Skin epidermis (tissue), 12 donors: ENCODE measurements at regions not wholly inside any gene's neighbourhood (a gene's known extent, or its start where the extent isn't known, plus 50 kb on each side); places are given as distances from the start of the nearest gene placed in this dataset.
"Not testable (repeated sequence)": the region's sequence is repeated elsewhere in the genome, so short reads cannot be mapped to it uniquely, and the experiment has no call there.

ENCODE experiments used
- H3K27ac ChIP-seq, 21 experiments: fragments of 200-600 bp; sonication (generic) in 11 of 21; one replicate each; pipeline ENCODE4 v1.5.0; 2020; ENCODE audit warnings: mild to moderate bottlenecking in 3 of 21, inconsistent platforms in 2 of 21, moderate library complexity in 2 of 21
- H3K4me3 ChIP-seq, 7 experiments: fragments of 200-600 bp; sonication (generic) in 2 of 7; one replicate each; pipeline ENCODE4 v1.5.0; 2020; ENCODE audit warnings: inconsistent platforms in 2 of 7, mild to moderate bottlenecking in 2 of 7, moderate library complexity in 1 of 7

GRCh38 chr2:126952216-126952615, 53.5 kb downstream of the TEX51 start:
- no peak overlapping the region for H3K27ac ChIP-seq
- no peak overlapping the region for H3K4me3 ChIP-seq

DNA sequence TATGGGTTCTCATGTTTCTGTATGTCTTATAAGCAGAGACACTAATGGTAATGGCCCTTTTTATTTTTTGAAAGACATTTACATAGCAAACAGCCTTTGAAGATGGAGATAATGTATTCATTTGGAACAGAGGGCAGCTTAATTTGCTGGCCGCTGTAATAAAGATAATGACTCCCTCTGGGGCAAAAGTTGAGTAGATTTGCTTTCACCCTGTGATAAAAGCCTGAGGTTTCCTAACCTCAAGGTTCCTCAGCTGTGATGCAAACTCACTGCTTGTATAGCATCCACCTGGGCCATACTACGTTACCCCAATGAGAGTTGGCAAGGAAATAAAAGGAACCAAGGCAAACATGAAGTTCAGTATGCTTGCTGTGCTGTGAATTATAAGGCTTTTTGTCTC, 54.8 kb downstream of the TEX51 start:
- H3K27ac ChIP-seq, result no peak overlapping the region
- H3K4me3 ChIP-seq, result no peak overlapping the region

DNA sequence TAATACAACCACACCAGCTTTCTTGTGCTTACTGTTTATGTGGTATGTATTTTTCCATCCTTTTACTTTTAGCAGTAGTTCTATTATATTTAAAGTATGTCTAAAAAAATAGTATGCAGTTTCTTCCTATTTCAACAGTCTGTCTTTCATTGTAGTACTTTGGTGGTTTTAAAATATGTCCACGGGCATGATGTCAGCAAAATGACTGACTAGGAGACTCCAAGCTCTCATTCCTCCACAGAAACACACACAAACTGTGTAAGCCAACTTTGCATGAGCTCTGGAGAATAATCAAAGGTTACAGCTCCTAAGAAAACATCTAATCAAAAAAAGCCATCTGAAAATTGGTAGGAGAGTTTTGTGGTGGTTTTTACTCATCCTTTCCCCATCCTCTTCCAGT, 56.1 kb downstream of the TEX51 start:
- Histone ChIP-seq H3K4me3 (no peak overlapping the region), H3K27ac (no peak overlapping the region)

- not testable (repeated sequence) for H3K4me3 ChIP-seq, H3K27ac ChIP-seq
These were observed 58.1 kb downstream of the TEX51 start for GRCh38 chr2:126956773-126957172.

DNA sequence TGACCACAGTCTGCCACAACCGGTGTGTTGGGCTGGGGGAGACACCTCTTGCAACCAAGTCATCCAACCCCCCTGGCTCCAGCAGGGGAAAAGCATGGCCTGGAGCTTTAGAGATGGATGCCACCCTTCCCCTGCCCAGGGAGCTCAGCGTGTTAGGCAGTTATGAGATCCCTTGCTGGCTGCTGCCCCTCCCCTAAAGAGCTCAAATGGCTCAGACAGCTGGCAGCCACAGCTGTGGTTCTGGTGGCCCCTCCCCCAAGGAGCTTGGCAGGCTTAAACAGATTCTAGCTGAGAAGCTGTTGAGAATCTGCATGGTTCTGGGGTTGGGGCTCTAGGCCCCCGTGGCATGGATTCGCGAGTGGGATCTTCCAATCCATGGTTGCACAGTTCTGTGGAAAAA, 64.7 kb downstream of the TEX51 start:
- Histone ChIP-seq H3K4me3 (no peak overlapping the region), H3K27ac (no peak overlapping the region)

GRCh38 chr2:126966601-126967000, 67.9 kb downstream of the TEX51 start:
- H3K27ac ChIP-seq, result no peak overlapping the region
- H3K4me3 ChIP-seq, result no peak overlapping the region

DNA sequence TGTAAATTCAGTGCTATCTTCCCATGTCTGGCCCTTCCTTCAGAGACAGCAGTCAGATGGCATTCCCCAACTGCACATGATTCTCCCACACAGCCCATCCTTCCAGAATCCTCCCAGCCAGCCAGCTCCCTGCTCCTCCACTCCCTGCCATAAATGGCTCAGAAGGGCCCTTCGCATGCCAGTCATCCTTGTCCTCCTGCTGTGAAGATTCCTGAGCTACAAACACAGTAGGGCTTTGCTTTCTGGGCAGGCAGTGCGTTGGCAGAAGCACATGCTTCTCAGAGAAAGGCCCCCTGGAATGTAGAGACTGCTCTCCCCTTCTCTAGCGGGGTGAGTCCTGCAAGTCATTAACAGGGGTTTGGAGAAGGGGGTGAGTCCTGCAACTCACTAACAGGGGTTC, 71.9 kb downstream of the TEX51 start:
- Histone ChIP-seq H3K4me3 (no peak overlapping the region), H3K27ac (no peak overlapping the region)

- H3K4me3 ChIP-seq, result peak overlapping the region in 3 of 7 experiments; percentile 21 to 43 (median 37)
- no peak overlapping the region for H3K27ac ChIP-seq
These were observed 72.4 kb downstream of the TEX51 start for GRCh38 chr2:126971162-126971480.

DNA sequence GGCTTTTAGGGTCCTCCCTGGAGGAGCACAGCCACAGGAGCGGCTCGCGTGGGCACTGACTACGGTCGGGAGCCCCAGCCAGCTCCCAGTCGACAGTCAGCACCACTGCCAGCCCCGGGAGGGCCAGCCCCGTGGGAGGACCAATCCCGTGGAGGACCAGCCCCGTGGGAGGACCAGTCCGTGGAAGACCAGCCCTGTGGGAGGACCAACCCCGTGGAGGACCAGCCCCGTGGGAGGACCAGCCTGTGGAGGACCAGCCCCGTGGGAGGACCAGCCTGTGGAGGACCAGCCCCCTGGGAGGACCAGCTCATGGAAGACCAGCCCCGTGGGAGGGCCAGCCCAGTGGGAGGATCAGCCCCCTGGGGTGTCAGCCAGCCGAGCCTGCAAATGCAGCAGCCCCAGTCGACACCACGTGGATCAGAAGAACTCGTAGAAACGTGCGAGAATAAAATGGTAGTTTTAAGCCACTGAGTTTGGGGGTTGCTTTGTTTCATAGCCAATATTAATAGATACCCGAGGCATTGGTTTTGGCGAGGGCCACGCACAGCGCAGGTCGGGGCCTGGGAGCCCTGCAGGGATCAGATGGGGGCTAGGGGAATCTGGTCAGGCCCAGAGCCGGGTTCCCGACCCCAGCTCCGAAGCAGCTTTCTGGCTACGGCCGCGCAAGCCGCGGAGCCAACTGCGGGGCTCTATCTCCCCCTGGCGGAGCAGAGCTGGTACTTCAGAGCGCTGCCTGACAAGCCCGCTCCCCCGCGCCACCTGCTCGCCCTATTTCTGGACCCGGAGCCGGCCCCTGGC, 73.0 kb downstream of the TEX51 start:
- H3K4me3 ChIP-seq, result peak overlapping the region; percentile 21 to 43 (median 31)

GRCh38 chr2:126972279-126972626, 73.6 kb downstream of the TEX51 start:
- no peak overlapping the region for H3K27ac ChIP-seq
- peak overlapping the region in 5 of 7 experiments; percentile 21 to 43 (median 32) for H3K4me3 ChIP-seq

More for the DNA sequence above, 73.0 kb downstream of the TEX51 start:
- peak overlapping the region in 2 of 21 experiments; percentile 27 to 36 for H3K27ac ChIP-seq

DNA sequence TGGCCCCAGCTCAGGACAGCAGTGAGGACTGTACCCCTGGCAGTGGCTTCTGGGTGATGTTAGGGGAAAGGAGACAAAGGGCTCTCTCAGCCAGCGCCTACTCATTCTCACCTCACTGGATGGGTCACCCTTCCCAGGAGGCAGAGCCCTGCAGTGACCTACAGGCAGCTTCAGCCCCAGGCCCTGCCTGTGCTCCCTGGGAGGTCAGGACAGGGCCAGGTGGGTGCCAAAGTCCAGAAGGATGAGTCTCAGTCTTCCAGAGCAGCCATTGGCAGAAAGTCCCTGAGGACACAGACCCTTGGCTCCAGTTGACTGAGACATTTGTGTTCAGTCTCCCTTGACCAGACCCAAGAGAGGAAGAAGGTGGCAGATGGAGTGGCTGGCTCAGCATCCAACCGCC, 75.1 kb downstream of the TEX51 start:
- no peak overlapping the region for H3K27ac ChIP-seq
- H3K4me3 ChIP-seq, result no peak overlapping the region

GRCh38 chr2:126975671-126976655, 77.3 kb downstream of the TEX51 start:
- Histone ChIP-seq H3K27ac (no peak overlapping the region), H3K4me3 (no peak overlapping the region)

- no peak overlapping the region for H3K27ac ChIP-seq
- no peak overlapping the region for H3K4me3 ChIP-seq
These were observed 78.1 kb downstream of the TEX51 start for GRCh38 chr2:126976721-126977328.

- no peak overlapping the region for H3K27ac ChIP-seq
- H3K4me3 ChIP-seq, result no peak overlapping the region
These were observed 79.6 kb downstream of the TEX51 start for GRCh38 chr2:126978333-126978732.

DNA sequence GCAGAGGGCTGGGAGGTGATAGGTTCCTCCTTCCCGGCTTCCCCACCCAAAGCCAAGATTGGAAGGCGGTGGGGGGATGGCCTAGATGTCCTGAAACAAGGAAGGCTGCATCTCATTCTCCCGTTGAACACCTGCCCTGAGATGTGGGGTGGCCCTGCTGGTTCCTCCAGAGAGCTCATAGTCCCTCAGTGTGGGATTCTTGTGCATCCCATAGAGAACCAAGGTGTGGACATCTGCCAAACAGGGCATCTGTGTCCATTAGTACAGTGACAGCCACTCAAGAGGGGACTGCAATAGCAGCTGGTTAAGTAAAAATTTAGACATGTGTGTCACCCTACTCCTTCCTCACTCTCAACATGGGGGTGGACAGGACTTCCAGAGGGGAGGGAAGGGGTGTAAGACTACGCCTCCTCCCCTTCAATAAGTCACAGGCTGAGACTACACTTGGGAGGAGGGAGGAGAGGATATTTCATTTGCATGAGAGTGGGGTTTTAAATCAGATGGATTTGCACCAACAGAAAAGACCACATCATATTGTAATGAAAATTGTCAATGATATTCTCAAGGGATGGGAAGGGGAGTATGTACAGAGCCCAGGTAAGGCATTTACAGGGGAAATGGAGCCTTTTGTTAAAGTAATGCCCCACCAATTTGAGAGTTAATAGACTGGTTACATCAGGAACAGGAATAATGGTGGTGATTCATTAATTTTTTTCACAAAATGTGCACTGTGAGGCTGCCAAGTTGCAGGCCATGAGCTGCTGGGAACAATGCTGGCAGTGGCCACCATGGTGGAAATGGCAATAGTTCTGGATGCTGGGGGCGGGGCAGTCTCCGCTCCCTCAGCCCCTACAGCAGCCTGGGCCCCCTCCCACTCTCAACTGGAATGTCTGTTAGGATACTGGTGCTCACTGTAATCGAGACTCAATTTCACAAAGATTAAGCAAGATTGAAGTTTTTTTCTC, 80.6 kb downstream of the TEX51 start:
- Histone ChIP-seq H3K27ac (no peak overlapping the region), H3K4me3 (no peak overlapping the region)

DNA sequence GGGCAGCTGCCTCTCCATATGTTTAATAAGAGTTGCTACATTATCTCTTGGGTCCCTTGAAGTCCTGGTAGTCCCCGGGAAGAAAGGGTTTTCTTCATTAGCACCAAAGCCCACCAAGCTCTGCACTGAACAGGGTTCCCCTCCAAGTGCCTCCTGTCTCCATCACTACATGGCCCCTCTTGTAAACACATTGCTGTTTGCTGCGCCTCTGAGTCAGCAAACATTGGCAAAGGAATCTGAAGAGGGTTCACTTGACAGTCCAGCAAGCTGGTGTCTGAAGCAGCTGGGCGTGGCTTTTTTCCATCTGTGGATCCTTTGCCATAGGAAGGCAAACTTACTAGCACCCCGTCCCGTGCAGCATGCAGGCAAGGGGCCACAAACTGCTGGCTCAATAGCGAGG, 82.8 kb downstream of the TEX51 start:
- no peak overlapping the region for H3K27ac ChIP-seq
- H3K4me3 ChIP-seq, result no peak overlapping the region

GRCh38 chr2:126982935-126983334, 84.2 kb downstream of the TEX51 start:
- H3K4me3 ChIP-seq, result no peak overlapping the region
- no peak overlapping the region for H3K27ac ChIP-seq

DNA sequence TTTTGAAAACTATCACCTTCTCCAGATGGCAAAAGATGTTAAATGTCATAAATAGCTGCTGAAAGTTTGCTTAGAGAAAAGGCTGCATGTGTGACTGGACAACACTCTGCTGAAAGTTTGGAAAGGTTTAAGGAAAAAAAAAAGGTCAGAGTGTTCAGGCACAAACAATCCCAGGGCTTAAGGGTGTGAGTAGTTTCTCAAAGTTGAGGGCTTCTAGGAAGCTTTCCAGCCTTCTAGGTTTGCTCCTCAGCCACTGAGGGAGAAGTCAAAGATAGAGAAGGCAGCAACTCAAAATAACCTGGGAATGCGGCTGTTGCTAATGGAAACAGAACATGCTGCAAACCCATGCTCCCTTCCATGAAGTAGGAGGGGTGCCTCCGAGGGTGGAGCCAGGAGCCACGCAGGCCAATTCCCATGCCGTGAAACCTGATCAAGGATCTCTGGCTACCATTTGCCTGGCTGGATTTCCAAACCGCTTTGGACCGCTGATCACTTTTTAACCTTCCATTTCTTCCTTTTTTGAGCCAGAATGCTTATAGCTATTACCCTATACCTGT, 88.0 kb downstream of the TEX51 start:
- no peak overlapping the region for H3K27ac ChIP-seq
- H3K4me3 ChIP-seq, result no peak overlapping the region

DNA sequence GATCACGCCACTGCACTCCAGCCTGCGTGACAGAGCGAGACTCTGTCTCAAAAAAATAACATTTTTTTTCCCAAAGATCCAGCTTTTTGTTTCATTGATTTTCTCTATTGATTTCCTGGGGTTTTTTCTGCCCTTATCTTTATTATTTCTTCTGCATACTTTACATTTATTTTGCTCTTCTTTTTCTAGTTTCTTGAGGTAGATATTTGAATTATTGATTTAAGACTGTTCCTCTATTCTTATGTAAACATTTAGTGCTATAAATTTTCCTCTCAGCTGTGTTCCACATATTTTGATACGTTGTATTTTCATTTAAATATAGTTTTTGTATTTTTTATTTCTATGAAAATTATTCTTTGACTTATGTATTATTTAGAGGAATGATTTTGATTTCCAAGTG, 89.8 kb downstream of the TEX51 start:
- Histone ChIP-seq H3K27ac (no peak overlapping the region), H3K4me3 (no peak overlapping the region)
